ENCODE measurements at regions not wholly inside any gene's neighbourhood (a gene's known extent, or its start where the extent isn't known, plus 50 kb on each side); places are given as distances from the start of the nearest gene placed in this dataset.

DNA sequence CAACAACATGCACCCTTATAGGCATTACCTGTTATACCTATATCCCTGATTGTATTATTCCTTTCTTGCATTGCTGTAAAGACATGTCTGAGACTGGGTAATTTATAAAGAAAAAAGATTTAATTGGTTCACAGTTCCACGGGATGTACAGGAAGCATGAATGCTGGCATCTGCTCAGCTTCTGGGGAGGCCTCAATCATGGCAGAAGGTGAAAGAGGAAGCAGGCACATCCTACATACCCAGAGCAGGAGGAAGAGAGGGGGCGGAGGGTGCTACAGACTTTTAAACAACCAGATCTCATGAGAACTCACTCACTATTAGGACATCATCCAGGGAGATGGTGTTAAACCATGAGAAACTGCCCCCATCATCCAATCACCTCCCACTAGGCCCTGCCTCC lies 191.7 kb upstream of the SPHKAP start:
- WGBS, 2 donors, result 84 to 88% methylated on average over 2 of the region's 2 CpGs
- TF ChIP-seq POLR2A (IDR thresholded peaks at IDR 0.05), result no peak
- TF ChIP-seq, protein P1, sequence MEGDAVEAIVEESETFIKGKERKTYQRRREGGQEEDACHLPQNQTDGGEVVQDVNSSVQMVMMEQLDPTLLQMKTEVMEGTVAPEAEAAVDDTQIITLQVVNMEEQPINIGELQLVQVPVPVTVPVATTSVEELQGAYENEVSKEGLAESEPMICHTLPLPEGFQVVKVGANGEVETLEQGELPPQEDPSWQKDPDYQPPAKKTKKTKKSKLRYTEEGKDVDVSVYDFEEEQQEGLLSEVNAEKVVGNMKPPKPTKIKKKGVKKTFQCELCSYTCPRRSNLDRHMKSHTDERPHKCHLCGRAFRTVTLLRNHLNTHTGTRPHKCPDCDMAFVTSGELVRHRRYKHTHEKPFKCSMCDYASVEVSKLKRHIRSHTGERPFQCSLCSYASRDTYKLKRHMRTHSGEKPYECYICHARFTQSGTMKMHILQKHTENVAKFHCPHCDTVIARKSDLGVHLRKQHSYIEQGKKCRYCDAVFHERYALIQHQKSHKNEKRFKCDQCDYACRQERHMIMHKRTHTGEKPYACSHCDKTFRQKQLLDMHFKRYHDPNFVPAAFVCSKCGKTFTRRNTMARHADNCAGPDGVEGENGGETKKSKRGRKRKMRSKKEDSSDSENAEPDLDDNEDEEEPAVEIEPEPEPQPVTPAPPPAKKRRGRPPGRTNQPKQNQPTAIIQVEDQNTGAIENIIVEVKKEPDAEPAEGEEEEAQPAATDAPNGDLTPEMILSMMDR (IDR thresholded peaks at IDR 0.05), result no peak
- no peak for DNase-seq
- Histone ChIP-seq H3K36me3 (no peaks in the 10 kb centered on the region), H3K27me3 (no peaks in the 10 kb centered on the region), H3K4me1 (no peaks in the 10 kb centered on the region), H3K4me3 (replicated peaks in 1 of 3) (no peak overlapping the region), H3K9me3 (no peaks in the 10 kb centered on the region), H3K27ac (no peak overlapping the region)
- intact Hi-C loops (cut with DNase I), result no loop called here

DNA sequence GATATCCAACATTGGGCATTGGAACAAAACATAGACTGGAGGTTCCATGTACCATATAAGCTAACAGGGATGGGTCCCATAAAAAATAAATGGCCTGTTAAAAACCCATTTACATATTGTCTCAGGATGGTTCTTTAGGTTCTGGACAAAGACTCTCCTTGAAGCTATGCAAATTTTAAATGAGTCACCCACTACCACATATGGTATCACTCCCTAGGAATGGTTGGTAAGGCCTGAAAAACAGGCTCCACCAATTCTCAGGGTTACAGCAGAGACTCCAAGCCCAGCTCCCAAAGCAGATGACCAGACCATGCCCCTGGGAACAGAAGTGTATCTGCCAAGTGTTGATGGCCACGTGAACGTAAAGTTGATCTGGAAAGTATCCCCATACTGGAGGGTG lies 190.7 kb upstream of the SPHKAP start:
- no peak for DNase-seq
- Histone ChIP-seq H3K36me3 (no peaks in the 10 kb centered on the region), H3K4me3 (replicated peaks in 1 of 3) (no peak overlapping the region), H3K27me3 (no peaks in the 10 kb centered on the region), H3K9me3 (no peaks in the 10 kb centered on the region), H3K27ac (no peak overlapping the region), H3K4me1 (no peaks in the 10 kb centered on the region)
- no peak for TF ChIP-seq POLR2A (IDR thresholded peaks at IDR 0.05)
- TF ChIP-seq, protein P1 (IDR thresholded peaks at IDR 0.05), result no peak
- 100% methylated on average over 2 of the region's 2 CpGs for WGBS, 2 donors
- intact Hi-C loops (cut with DNase I), result no loop called here

DNA sequence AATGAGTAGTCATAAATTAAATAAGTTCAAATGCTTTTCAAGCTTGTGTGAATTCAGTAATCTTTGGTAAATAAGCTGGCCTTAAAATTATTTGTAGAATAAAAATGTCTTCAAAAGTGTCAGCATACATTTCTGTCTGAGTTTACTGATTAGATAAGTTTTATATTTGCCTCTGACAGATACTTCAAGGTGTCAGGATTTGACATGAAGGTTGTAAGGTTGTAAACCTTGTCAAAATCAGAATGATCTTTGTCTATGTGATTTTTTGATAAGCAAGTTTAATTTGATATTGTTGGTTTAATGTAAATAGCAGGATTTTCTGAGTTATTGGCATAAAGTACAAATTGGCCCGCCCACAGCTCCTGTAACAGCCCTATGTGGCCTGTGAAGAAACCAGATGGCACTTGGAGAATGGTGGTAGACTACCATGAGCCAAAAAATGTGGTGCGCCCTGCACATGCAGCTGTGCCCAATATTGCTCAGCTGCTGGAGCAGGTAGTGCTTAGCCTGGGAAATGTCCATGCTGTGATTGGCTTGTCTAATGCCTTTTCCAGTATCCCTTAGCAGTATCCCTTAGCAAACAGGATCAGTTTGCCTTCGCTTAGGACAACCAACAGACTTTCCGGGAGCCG lies 188.0 kb upstream of the SPHKAP start:
- Histone ChIP-seq H3K27me3 (no peaks in the 10 kb centered on the region), H3K36me3 (no peaks in the 10 kb centered on the region), H3K4me3 (replicated peaks in 1 of 3) (no peak overlapping the region), H3K27ac (no peak overlapping the region), H3K4me1 (no peaks in the 10 kb centered on the region), H3K9me3 (no peaks in the 10 kb centered on the region)
- intact Hi-C loops (cut with DNase I), result no loop called here
- 89 to 91% methylated on average over 5 of the region's 5 CpGs for WGBS, 2 donors
- DNase-seq, result no peak
- TF ChIP-seq, protein P1 (IDR thresholded peaks at IDR 0.05), result no peak
- no peak for TF ChIP-seq POLR2A (IDR thresholded peaks at IDR 0.05)

DNA sequence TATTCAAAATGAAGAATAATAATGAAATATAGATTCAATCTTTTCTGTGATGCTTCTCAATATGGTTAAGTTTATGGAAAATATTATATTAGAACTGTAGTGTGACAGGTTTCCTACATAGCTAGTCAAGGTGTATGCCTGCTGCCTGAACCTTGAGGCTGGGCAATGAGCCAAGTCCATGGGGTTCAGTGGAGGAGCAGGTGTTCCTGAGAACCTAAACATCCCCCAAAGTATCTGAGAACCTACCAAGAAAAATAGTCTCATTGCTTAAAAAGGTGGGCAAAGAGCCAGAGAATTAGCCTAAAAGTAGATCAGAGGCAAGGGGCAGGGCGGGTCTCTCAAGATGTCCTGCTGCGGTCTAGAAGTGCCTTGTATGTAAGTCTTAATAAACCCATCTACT lies 185.9 kb upstream of the SPHKAP start:
- intact Hi-C loops (cut with DNase I), result no loop called here
- Histone ChIP-seq H3K27ac (no peak overlapping the region), H3K9me3 (no peaks in the 10 kb centered on the region), H3K4me1 (no peaks in the 10 kb centered on the region), H3K4me3 (replicated peaks in 1 of 3) (no peak overlapping the region), H3K27me3 (no peaks in the 10 kb centered on the region), H3K36me3 (no peaks in the 10 kb centered on the region)
- DNase-seq, result no peak
- 53 to 76% methylated on average over 2 of the region's 2 CpGs for WGBS, 2 donors
- TF ChIP-seq, protein P1 (IDR thresholded peaks at IDR 0.05), result no peak
- no peak for TF ChIP-seq POLR2A (IDR thresholded peaks at IDR 0.05)

DNA sequence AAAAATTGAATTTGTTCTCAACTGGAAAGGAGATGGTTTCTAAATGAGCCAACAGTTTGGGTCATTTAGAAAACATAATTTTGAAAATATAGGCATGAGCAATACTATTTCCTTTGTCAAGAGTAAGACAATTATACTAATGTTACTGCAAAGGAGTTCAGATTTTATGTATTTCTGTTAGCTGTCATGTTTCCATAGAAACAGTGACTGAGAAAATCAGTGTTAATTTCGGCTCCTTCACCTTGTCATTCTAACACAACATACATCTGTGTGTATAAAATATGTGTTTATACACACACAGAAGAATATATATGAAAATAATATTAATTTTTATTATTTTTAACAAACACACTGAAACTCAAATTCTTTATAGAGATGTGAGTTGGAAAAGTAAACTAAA lies 178.0 kb upstream of the SPHKAP start:
- no peaks in the 10 kb centered on the region for H3K36me3 ChIP-seq
- intact Hi-C loops (cut with DNase I), result no loop called here
- no peak for DNase-seq
- WGBS, 2 donors, result 70 to 80% methylated on average over 1 of the region's 1 CpG
- TF ChIP-seq, protein P1 (IDR thresholded peaks at IDR 0.05), result no peak
- no peaks in the 10 kb centered on the region for H3K9me3 ChIP-seq
- no peaks in the 10 kb centered on the region for H3K27me3 ChIP-seq
- no peak overlapping the region for H3K27ac ChIP-seq
- no peak overlapping the region for H3K4me3 ChIP-seq (replicated peaks in 1 of 3)
- no peaks in the 10 kb centered on the region for H3K4me1 ChIP-seq

Measured in thyroid gland (tissue), 4 donors.